ENCODE measurements at regions not wholly inside any gene's neighbourhood (a gene's known extent, or its start where the extent isn't known, plus 50 kb on each side); places are given as distances from the start of the nearest gene placed in this dataset.

DNA sequence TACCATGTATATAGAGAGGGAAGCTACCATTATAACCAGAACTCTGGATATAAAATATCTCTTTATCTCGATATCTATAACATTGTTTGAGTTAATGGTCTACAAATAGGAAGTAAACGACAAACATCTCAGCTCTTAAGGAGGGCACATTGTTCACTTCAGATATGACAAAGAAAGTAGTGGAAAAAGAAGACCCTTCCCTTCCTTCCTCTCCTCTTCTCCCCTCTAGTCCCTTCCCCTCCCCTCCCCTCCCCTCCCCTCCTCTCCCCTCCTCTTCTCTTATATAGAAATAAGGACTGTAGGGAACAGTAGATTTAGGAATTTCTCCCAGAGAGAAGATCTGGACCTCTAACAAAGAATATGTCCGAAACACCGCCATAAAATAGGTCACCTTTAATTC lies 1731.9 kb upstream of the CDH9 start:
- WGBS (ENCODE audit: insufficient coverage, insufficient read length), result no CpG with 5 or more reads among the region's 4 CpGs
- Histone ChIP-seq H3K36me3 (ENCODE audit: control insufficient read depth, insufficient read depth, low read length) (no peaks in the 10 kb centered on the region), H3K27me3 (ENCODE audit: control insufficient read depth, insufficient read depth, low read length) (no peaks in the 10 kb centered on the region), H3K4me3 (ENCODE audit: low read length) (no peak overlapping the region), H3K27ac (ENCODE audit: low read length) (no peak overlapping the region), H3K9me3 (ENCODE audit: control insufficient read depth, insufficient read depth, low read length) (no peaks in the 10 kb centered on the region), H3K4me1 (ENCODE audit: control insufficient read depth, insufficient read depth, low read length) (no peaks in the 10 kb centered on the region)
- no peak for DNase-seq (ENCODE audit: low read depth, low spot score)

DNA sequence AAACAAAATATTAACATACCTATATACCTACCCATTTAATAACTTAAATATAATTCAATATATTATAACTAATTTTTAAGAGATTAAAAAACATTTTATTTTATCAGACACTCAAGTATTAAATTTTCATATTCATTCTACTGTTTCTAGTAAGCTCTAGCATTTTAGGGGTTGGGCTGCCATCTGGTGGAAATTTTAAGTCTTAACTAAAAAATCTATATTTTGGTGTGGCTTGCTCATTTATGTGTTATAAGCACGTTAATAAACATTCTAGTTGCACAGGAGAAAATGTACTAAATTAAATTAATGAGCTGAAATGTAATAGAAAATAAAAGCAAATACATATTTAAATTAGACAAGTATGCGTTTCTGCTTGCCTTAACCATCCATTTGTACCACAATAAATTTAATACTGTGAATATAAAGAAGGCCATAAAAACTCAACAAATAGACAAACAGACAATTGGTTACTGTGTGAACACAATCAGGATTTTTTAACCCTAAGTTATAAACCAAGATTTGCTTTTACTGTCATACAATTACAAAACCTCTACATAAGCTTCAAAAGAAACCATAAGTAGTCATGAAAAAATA lies 1728.3 kb upstream of the CDH9 start:
- Histone ChIP-seq H3K9me3 (ENCODE audit: control insufficient read depth, insufficient read depth, low read length) (no peaks in the 10 kb centered on the region), H3K36me3 (ENCODE audit: control insufficient read depth, insufficient read depth, low read length) (no peaks in the 10 kb centered on the region), H3K27ac (ENCODE audit: low read length) (no peak overlapping the region), H3K27me3 (ENCODE audit: control insufficient read depth, insufficient read depth, low read length) (no peaks in the 10 kb centered on the region), H3K4me1 (ENCODE audit: control insufficient read depth, insufficient read depth, low read length) (no peaks in the 10 kb centered on the region), H3K4me3 (ENCODE audit: low read length) (no peak overlapping the region)
- WGBS (ENCODE audit: insufficient coverage, insufficient read length), result no CpG with 5 or more reads among the region's 2 CpGs
- no peak for DNase-seq (ENCODE audit: low read depth, low spot score)

DNA sequence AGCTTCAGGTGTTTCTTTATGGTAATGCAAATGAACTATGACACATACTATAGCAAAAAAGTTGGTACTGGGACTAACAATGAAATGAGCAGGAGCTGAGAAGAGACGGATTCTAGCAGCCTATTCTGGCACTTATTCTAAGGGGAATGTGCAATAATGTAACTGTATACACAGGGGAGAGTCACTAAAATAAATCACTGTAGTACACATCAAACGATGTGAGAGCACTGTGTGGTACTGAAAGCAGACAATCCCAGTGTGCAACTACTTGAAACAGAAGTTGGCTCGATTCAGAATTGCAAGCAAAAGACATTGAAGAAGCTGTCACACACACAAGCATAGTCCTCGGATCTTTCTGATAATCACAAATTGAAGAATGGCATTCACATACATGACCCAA lies 1713.0 kb upstream of the CDH9 start:
- Histone ChIP-seq H3K4me3 (ENCODE audit: low read length) (no peak overlapping the region), H3K9me3 (ENCODE audit: control insufficient read depth, insufficient read depth, low read length) (no peaks in the 10 kb centered on the region), H3K27ac (ENCODE audit: low read length) (no peak overlapping the region), H3K4me1 (ENCODE audit: control insufficient read depth, insufficient read depth, low read length) (peaks cover 1% of the 10 kb centered on the region; the same call in 1 of the 2 replicates), H3K36me3 (ENCODE audit: control insufficient read depth, insufficient read depth, low read length) (no peaks in the 10 kb centered on the region), H3K27me3 (ENCODE audit: control insufficient read depth, insufficient read depth, low read length) (no peaks in the 10 kb centered on the region)
- WGBS (ENCODE audit: insufficient coverage, insufficient read length), result no CpG with 5 or more reads among the region's 4 CpGs
- DNase-seq (ENCODE audit: low read depth, low spot score), result no peak

DNA sequence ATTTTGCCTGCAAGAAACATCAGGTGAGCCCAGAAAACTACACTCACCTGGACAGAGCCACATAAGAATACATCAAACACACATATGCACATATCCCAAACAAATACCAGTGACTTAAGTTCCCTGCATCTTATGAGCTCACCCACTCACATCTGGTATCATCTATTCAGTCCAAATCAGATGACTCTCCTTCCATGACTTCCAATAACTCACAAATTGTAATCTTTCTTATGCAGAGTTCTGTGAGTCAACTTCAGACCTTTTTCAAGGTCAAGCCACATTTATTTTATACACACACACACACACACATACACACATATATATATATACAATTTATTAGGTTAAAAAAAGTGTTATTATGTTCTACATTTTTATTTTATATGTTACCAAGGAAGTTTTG lies 1711.9 kb upstream of the CDH9 start:
- Histone ChIP-seq H3K9me3 (ENCODE audit: control insufficient read depth, insufficient read depth, low read length) (no peaks in the 10 kb centered on the region), H3K27me3 (ENCODE audit: control insufficient read depth, insufficient read depth, low read length) (no peaks in the 10 kb centered on the region), H3K4me3 (ENCODE audit: low read length) (no peak overlapping the region), H3K27ac (ENCODE audit: low read length) (no peak overlapping the region), H3K36me3 (ENCODE audit: control insufficient read depth, insufficient read depth, low read length) (no peaks in the 10 kb centered on the region), H3K4me1 (ENCODE audit: control insufficient read depth, insufficient read depth, low read length) (peaks cover 1% of the 10 kb centered on the region; the same call in 1 of the 2 replicates)
- DNase-seq (ENCODE audit: low read depth, low spot score), result no peak

DNA sequence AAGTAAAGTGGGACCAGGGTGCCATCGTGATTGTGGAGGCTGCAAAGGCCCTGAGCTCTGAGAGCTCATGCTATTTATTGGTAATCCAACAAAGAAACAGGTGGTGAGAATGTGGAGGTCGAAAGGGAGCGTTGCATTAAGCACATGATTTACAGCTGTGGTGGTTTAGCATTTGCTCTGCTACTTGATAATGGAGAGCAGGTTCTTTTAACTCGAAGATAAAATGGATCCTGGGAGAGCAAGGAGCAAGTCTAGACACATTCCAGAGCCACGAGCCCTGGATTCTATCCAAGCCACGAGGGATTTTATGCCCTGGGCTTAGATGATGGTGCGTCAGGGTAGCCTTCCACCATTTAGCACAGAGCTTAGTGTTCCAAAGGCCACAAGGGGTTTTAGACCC lies 1710.1 kb upstream of the CDH9 start:
- H3K27ac ChIP-seq (ENCODE audit: low read length), result no peak overlapping the region
- H3K36me3 ChIP-seq (ENCODE audit: control insufficient read depth, insufficient read depth, low read length), result no peaks in the 10 kb centered on the region
- no peak for DNase-seq (ENCODE audit: low read depth, low spot score)
- H3K4me3 ChIP-seq (ENCODE audit: low read length), result no peak overlapping the region
- no CpG with 5 or more reads among the region's 7 CpGs for WGBS (ENCODE audit: insufficient coverage, insufficient read length)
- peaks cover 1% of the 10 kb centered on the region; the same call in 1 of the 2 replicates for H3K4me1 ChIP-seq (ENCODE audit: control insufficient read depth, insufficient read depth, low read length)
- H3K27me3 ChIP-seq (ENCODE audit: control insufficient read depth, insufficient read depth, low read length), result no peaks in the 10 kb centered on the region
- no peaks in the 10 kb centered on the region for H3K9me3 ChIP-seq (ENCODE audit: control insufficient read depth, insufficient read depth, low read length)

DNA sequence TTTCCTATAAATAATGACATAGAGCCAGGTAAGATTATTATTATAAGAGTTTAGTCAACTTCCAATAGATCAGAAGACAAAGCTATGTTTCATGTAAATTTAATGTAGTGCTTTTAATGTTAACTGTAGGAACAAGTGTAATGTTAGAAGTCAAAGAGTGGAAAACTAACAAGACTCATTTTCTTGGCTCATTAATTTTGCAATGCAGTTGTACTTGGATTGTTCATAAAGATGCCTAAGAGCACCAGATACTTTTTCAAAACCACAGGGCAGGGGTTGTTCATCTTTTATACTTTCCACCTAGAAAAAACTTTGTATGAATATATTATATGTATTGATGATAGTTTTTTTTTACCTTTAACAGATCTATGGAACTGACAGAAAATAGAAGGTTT lies 1705.3 kb upstream of the CDH9 start:
- Histone ChIP-seq H3K9me3 (ENCODE audit: control insufficient read depth, insufficient read depth, low read length) (no peaks in the 10 kb centered on the region), H3K4me1 (ENCODE audit: control insufficient read depth, insufficient read depth, low read length) (no peaks in the 10 kb centered on the region), H3K36me3 (ENCODE audit: control insufficient read depth, insufficient read depth, low read length) (no peaks in the 10 kb centered on the region), H3K27ac (ENCODE audit: low read length) (no peak overlapping the region), H3K27me3 (ENCODE audit: control insufficient read depth, insufficient read depth, low read length) (no peaks in the 10 kb centered on the region), H3K4me3 (ENCODE audit: low read length) (no peak overlapping the region)
- no peak for DNase-seq (ENCODE audit: low read depth, low spot score)

DNA sequence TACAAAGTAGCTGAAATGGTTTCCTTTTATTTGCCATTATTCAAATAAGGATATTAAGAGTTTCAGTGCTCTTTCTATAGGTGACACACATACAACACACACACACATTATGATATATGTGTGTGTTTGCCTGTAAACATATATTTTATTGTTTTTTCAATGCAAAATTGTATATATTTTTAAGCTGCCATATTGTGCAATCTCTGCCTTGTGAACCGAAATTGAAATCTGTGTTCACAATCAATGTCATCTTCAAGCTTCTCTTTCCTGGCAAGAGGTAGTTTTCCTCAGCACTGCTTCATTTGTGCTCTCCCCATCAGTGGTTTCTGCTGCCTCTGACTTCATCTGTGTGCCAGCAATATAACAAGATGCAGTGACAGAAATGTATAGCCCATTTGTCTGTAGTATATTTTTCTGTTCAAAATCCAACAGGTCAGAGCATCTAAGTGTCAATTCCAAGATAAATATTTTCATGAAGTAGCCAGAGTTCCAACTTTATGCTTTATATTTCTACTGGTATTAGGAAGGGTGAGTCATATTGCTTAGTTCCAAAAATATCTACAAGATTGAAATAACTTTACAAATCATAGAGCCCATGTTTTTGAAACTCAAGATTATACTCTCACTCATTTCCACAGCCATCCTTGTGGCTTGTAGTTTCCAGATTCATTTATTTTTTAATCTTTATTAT lies 1704.8 kb upstream of the CDH9 start:
- DNase-seq (ENCODE audit: low read depth, low spot score), result no peak
- no peaks in the 10 kb centered on the region for H3K4me1 ChIP-seq (ENCODE audit: control insufficient read depth, insufficient read depth, low read length)
- no peak overlapping the region for H3K4me3 ChIP-seq (ENCODE audit: low read length)
- no peaks in the 10 kb centered on the region for H3K27me3 ChIP-seq (ENCODE audit: control insufficient read depth, insufficient read depth, low read length)
- WGBS (ENCODE audit: insufficient coverage, insufficient read length), result no CpG with 5 or more reads among the region's 1 CpG
- no peaks in the 10 kb centered on the region for H3K9me3 ChIP-seq (ENCODE audit: control insufficient read depth, insufficient read depth, low read length)
- H3K36me3 ChIP-seq (ENCODE audit: control insufficient read depth, insufficient read depth, low read length), result no peaks in the 10 kb centered on the region
- no peak overlapping the region for H3K27ac ChIP-seq (ENCODE audit: low read length)

DNA sequence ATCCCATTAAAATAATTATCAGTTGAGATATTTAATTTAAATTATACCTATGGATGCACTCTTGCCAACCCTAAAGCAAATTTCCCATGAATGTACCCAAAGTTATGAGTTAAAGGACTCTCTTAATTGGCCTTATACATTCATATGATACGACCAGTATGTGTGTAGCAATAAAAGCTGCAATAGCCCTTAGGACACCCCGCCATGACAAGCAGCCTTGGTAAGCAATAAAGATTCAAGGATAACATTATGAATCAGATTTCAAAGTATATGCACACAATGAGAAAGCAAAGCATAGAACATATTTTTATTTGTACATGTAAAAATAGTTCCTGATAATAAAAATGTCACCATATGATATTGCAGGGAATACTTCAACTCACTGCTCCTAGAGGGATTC lies 1699.3 kb upstream of the CDH9 start:
- Histone ChIP-seq H3K27me3 (ENCODE audit: control insufficient read depth, insufficient read depth, low read length) (no peaks in the 10 kb centered on the region), H3K27ac (ENCODE audit: low read length) (no peak overlapping the region), H3K4me1 (ENCODE audit: control insufficient read depth, insufficient read depth, low read length) (no peaks in the 10 kb centered on the region), H3K36me3 (ENCODE audit: control insufficient read depth, insufficient read depth, low read length) (no peaks in the 10 kb centered on the region), H3K9me3 (ENCODE audit: control insufficient read depth, insufficient read depth, low read length) (no peaks in the 10 kb centered on the region), H3K4me3 (ENCODE audit: low read length) (no peak overlapping the region)
- DNase-seq (ENCODE audit: low read depth, low spot score), result no peak
- WGBS (ENCODE audit: insufficient coverage, insufficient read length), result no CpG with 5 or more reads among the region's 2 CpGs

DNA sequence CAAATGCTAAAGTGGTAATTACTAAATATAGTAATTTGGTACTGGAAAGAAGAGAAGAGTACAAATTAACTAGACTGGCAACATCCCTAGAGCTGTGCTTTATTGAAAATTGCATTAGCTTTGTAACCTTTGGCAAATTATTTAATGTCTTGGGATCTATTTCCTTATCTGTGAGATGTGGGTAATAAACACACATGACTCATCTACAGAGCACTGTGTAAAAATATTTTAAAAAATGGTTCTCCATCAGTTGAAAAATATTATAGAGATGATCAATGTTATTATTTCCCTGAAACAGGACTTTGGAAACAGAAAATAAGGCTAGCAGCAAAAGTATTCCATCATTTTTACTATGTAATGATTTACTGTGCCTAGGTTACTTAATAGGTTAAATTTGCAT lies 1698.8 kb upstream of the CDH9 start:
- H3K9me3 ChIP-seq (ENCODE audit: control insufficient read depth, insufficient read depth, low read length), result no peaks in the 10 kb centered on the region
- no peak for DNase-seq (ENCODE audit: low read depth, low spot score)
- H3K27ac ChIP-seq (ENCODE audit: low read length), result no peak overlapping the region
- no peaks in the 10 kb centered on the region for H3K27me3 ChIP-seq (ENCODE audit: control insufficient read depth, insufficient read depth, low read length)
- H3K4me1 ChIP-seq (ENCODE audit: control insufficient read depth, insufficient read depth, low read length), result no peaks in the 10 kb centered on the region
- H3K4me3 ChIP-seq (ENCODE audit: low read length), result no peak overlapping the region
- H3K36me3 ChIP-seq (ENCODE audit: control insufficient read depth, insufficient read depth, low read length), result no peaks in the 10 kb centered on the region

DNA sequence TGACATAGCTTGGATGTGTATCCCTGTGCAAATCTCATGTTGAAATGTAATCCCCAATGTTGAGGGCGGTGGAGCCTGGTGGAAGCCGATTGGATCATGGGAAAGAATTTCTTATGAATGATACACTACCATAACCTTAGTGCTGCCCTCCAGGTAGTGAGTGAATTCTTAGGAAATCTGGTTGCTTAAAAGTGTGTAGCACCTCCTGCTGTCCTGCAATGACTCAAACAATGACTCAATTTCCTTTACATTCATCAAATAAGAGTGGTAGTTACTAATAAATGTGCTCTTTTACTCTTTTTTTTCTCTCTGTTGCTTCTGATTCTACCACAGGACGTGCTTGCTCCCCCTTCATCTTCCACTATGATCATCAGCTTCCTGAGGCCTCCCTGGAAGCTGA lies 1696.0 kb upstream of the CDH9 start:
- Histone ChIP-seq H3K27ac (ENCODE audit: low read length) (no peak overlapping the region), H3K4me3 (ENCODE audit: low read length) (no peak overlapping the region), H3K9me3 (ENCODE audit: control insufficient read depth, insufficient read depth, low read length) (no peaks in the 10 kb centered on the region), H3K36me3 (ENCODE audit: control insufficient read depth, insufficient read depth, low read length) (no peaks in the 10 kb centered on the region), H3K27me3 (ENCODE audit: control insufficient read depth, insufficient read depth, low read length) (no peaks in the 10 kb centered on the region), H3K4me1 (ENCODE audit: control insufficient read depth, insufficient read depth, low read length) (no peaks in the 10 kb centered on the region)
- no peak for DNase-seq (ENCODE audit: low read depth, low spot score)
- WGBS (ENCODE audit: insufficient coverage, insufficient read length), result no CpG with 5 or more reads among the region's 3 CpGs

DNA sequence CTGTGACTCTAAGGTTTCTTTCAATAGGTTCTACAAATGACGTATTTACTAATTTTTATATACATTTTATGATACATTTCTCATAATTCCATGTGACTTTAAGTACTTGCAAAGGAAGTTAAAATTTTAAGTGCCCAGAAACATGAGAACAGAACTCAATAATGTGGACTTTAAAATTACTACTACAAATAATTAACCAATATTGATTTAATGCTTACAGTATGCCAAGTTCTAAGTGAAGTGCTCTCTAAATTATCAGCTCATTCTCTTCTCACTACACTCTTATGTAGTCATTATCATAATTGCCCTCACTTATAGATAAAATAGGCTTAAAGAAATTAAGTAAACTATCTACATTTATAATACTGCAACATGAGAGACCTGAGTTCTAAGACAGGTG lies 1690.7 kb upstream of the CDH9 start:
- WGBS (ENCODE audit: insufficient coverage, insufficient read length), result no CpG with 5 or more reads among the region's 1 CpG
- Histone ChIP-seq H3K9me3 (ENCODE audit: control insufficient read depth, insufficient read depth, low read length) (no peaks in the 10 kb centered on the region), H3K4me1 (ENCODE audit: control insufficient read depth, insufficient read depth, low read length) (no peaks in the 10 kb centered on the region), H3K27me3 (ENCODE audit: control insufficient read depth, insufficient read depth, low read length) (no peaks in the 10 kb centered on the region), H3K4me3 (ENCODE audit: low read length) (no peak overlapping the region), H3K36me3 (ENCODE audit: control insufficient read depth, insufficient read depth, low read length) (no peaks in the 10 kb centered on the region), H3K27ac (ENCODE audit: low read length) (no peak overlapping the region)
- DNase-seq (ENCODE audit: low read depth, low spot score), result no peak

Measured in iPS DF 6.9 (cell line).